ENCODE measurements at regions not wholly inside any gene's neighbourhood (a gene's known extent, or its start where the extent isn't known, plus 50 kb on each side); places are given as distances from the start of the nearest gene placed in this dataset.
A peak's percentile ranks its signal among the peaks of the same experiment; 100 is the strongest.

DNA sequence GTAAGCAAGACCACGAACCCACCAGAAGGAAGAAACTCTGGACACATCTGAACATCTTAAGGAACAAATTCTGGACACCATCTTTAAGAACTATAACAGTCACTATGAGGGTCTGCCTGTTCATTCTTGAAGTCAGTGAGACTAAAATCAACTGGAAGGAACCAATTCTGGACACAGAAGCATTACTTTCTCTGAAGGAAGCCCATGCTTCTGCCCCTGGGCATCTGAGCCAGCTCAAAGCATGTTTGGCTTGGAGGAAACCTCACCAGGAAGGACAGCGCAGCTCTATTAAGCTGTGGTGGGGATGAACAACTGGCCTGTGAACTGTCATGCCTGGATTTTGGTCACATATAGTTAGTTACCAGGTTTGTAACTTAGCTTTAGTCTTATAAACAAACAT is 132.4 kb upstream of the GDF10 start:
- Mint-ChIP-seq H3K4me1 (ENCODE audit: insufficient read depth, unreplicated experiment) (peaks cover 35% of the 10 kb centered on the region), H3K36me3 (ENCODE audit: insufficient read depth, unreplicated experiment) (no peaks in the 10 kb centered on the region), H3K9me3 (ENCODE audit: unreplicated experiment) (no peaks in the 10 kb centered on the region), H3K27ac (ENCODE audit: low read depth, unreplicated experiment) (peak overlapping the region; percentile 77), H3K4me3 (ENCODE audit: unreplicated experiment) (peak overlapping the region; percentile 53), H3K27me3 (ENCODE audit: insufficient read depth, unreplicated experiment) (no peaks in the 10 kb centered on the region)
- ChIA-PET POLR2A (no interaction called here), CTCF (interaction anchor here (1.0 to 1.1 kb wide), 2 partner anchors 15 to 120 kb away, joined by 3 read pairs; no protein-coding TSS in a partner anchor)
- BruUV-seq (replicated peaks) = TSS peak; percentile 86
- TF ChIP-seq, protein P1, sequence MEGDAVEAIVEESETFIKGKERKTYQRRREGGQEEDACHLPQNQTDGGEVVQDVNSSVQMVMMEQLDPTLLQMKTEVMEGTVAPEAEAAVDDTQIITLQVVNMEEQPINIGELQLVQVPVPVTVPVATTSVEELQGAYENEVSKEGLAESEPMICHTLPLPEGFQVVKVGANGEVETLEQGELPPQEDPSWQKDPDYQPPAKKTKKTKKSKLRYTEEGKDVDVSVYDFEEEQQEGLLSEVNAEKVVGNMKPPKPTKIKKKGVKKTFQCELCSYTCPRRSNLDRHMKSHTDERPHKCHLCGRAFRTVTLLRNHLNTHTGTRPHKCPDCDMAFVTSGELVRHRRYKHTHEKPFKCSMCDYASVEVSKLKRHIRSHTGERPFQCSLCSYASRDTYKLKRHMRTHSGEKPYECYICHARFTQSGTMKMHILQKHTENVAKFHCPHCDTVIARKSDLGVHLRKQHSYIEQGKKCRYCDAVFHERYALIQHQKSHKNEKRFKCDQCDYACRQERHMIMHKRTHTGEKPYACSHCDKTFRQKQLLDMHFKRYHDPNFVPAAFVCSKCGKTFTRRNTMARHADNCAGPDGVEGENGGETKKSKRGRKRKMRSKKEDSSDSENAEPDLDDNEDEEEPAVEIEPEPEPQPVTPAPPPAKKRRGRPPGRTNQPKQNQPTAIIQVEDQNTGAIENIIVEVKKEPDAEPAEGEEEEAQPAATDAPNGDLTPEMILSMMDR (IDR thresholded peaks at IDR 0.05; ENCODE audit: unreplicated experiment) = no peak
- DNase-seq (ENCODE audit: unreplicated experiment) = no peak
- intact Hi-C loops (cut with micrococcal nuclease) = no loop called here

DNA sequence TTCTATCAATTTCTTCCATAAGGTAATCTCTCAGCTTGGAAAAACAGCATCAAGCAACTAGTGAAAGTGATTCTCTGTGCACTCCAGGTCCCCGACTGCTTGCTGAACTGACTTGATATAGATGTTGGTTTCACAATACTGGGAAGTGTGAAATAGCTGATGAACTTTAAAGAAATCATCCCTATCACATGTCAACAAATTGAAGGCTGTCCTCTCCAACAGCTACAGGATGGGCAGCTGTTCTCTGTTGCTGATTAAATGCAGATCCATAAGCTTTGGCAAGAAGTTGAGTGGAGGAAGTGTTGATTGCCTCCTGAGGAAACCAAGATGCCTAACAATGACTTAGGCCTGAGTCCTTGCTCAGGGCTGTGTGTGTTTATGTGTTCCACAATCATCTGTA is 130.4 kb upstream of the GDF10 start:
- ChIA-PET POLR2A (no interaction called here), CTCF (interaction anchor here (0.8 to 2.4 kb wide), 3 partner anchors 55 to 145 kb away, joined by 3 to 6 read pairs (median 5); no protein-coding TSS in a partner anchor)
- no peak overlapping the region for H3K4me3 Mint-ChIP-seq (ENCODE audit: unreplicated experiment)
- DNase-seq (ENCODE audit: unreplicated experiment) = no peak
- TF ChIP-seq, protein P1 (IDR thresholded peaks at IDR 0.05; ENCODE audit: unreplicated experiment) = no peak
- H3K4me1 Mint-ChIP-seq (ENCODE audit: insufficient read depth, unreplicated experiment) = peaks cover 31% of the 10 kb centered on the region
- BruUV-seq (replicated peaks) = no TSS peak
- H3K36me3 Mint-ChIP-seq (ENCODE audit: insufficient read depth, unreplicated experiment) = no peaks in the 10 kb centered on the region
- H3K9me3 Mint-ChIP-seq (ENCODE audit: unreplicated experiment) = no peaks in the 10 kb centered on the region
- H3K27me3 Mint-ChIP-seq (ENCODE audit: insufficient read depth, unreplicated experiment) = no peaks in the 10 kb centered on the region
- H3K27ac Mint-ChIP-seq (ENCODE audit: low read depth, unreplicated experiment) = no peak overlapping the region
- intact Hi-C loops (cut with micrococcal nuclease) = no loop called here

DNA sequence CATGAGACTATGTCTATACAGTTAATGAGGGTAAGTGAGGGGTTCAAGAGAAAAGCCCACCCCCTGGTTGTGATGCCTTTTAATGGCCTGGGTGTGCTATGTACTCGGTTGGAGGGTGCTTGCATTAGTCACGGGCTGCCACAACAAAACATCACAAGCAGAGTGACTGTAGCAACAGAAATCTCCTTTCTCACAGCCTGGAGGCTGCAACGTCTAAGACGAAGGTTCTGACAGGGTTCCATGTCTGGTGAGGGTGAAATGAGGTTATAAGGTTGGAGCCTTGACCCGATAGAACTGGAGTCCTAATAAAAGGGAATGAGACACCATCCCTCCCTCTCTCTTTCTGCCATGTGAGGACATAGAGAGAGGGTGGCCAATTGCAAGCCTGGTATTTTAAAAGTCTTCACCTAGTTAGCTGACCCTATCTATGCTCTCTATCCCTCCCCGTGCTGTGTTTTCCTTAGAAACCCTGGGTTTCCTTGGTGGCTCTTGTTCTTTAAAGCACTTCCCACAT is 126.0 kb upstream of the GDF10 start:
- no peak for DNase-seq (ENCODE audit: unreplicated experiment)
- Mint-ChIP-seq H3K27me3 (ENCODE audit: insufficient read depth, unreplicated experiment) (no peaks in the 10 kb centered on the region), H3K9me3 (ENCODE audit: unreplicated experiment) (no peaks in the 10 kb centered on the region), H3K27ac (ENCODE audit: low read depth, unreplicated experiment) (no peak overlapping the region), H3K4me1 (ENCODE audit: insufficient read depth, unreplicated experiment) (no peaks in the 10 kb centered on the region), H3K36me3 (ENCODE audit: insufficient read depth, unreplicated experiment) (no peaks in the 10 kb centered on the region), H3K4me3 (ENCODE audit: unreplicated experiment) (no peak overlapping the region)
- CTCF ChIA-PET = no interaction called here
- no TSS peak for BruUV-seq (replicated peaks)
- POLR2A ChIA-PET = no interaction called here
- TF ChIP-seq, protein P1 (IDR thresholded peaks at IDR 0.05; ENCODE audit: unreplicated experiment) = no peak
- intact Hi-C loops (cut with micrococcal nuclease) = no loop called here

DNA sequence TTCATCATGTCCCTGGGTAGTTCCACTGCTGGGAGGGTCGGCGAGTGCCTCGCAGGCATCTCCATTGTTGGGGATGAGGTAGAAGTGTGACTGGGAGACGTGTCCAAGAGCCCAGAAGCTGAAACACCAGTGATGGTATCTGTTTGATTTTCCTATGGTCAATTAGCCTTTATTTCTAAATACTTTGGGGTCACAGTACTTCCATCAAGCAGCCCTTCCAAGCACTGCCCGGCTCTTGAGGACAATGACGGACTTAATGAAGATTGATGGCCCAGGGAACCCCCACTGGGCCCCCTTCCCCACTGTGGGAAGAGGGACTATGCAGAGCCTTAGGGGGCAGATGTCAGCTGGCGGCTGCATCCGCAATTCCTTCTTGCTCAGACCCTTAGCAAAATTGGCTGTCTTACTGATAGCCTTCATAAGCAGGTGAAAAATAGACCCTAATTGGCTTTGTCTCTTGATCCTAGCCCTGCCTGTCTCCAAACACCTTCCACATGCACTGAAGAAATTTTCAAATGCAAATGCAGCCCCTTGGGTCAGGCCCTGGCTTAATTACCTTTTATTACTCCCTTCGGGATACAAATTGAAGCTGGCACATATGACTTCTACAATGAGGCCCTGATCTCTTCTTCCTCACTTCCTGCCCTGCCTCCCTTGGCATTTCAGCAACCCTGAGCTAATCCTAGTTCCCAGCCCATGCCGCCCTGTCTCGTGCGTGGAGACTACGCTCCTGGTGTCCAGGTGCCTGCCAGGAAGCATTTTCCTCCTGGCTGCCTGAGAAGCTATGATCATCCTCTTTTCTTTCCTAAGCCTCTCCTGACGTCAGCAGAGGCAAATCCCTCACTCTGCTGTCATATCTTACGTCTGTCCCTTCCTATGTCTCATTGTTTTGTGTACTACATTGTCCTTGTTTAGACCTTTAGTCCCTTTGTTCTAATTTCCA is 124.5 kb upstream of the GDF10 start:
- no peaks in the 10 kb centered on the region for H3K36me3 Mint-ChIP-seq (ENCODE audit: insufficient read depth, unreplicated experiment)
- no peaks in the 10 kb centered on the region for H3K27me3 Mint-ChIP-seq (ENCODE audit: insufficient read depth, unreplicated experiment)
- no peak overlapping the region for H3K27ac Mint-ChIP-seq (ENCODE audit: low read depth, unreplicated experiment)
- TF ChIP-seq, protein P1 (IDR thresholded peaks at IDR 0.05; ENCODE audit: unreplicated experiment) = no peak
- H3K9me3 Mint-ChIP-seq (ENCODE audit: unreplicated experiment) = no peaks in the 10 kb centered on the region
- intact Hi-C loops (cut with micrococcal nuclease) = no loop called here
- no peak for DNase-seq (ENCODE audit: unreplicated experiment)
- H3K4me3 Mint-ChIP-seq (ENCODE audit: unreplicated experiment) = no peak overlapping the region
- ChIA-PET CTCF (interaction anchor here (0.9 kb wide), 1 partner anchor 23 kb away, joined by 3 read pairs; no protein-coding TSS in a partner anchor), POLR2A (no interaction called here)
- no peaks in the 10 kb centered on the region for H3K4me1 Mint-ChIP-seq (ENCODE audit: insufficient read depth, unreplicated experiment)
- BruUV-seq (replicated peaks) = no TSS peak
